CD14-positive monocyte (primary cell): ENCODE measurements at regions not wholly inside any gene's neighbourhood (a gene's known extent, or its start where the extent isn't known, plus 50 kb on each side); places are given as distances from the start of the nearest gene placed in this dataset.

Source experiments
- DNase-seq, 3 donors: peaks; one replicate each; pipeline ENCODE4 v3.0.0-alpha.2; 2011 to 2022
- H2AFZ ChIP-seq: 2 replicates; pipeline ENCODE4 v1.6.0; 2012; ENCODE audit warnings: mild to moderate bottlenecking, low read depth, low read length, inconsistent platforms; ENCODE audit not compliant: insufficient read depth, poor library complexity, severe bottlenecking
- H3K27ac ChIP-seq, 2 donors: 1 replicate in 1 of 2; 2 replicates in 1 of 2; pipeline ENCODE4 v1.5.1; 2012 to 2013; ENCODE audit warnings: low read length in 2 of 2, control low read depth in 1 of 2, inconsistent platforms in 1 of 2, low read depth in 1 of 2, mild to moderate bottlenecking in 1 of 2
- H3K27me3 ChIP-seq, 2 donors: one replicate each; pipeline versions ENCODE4 v1.6.0 to v1.6.1; 2011 to 2013; ENCODE audit warnings: low read length in 2 of 2; ENCODE audit not compliant: control insufficient read depth in 2 of 2, insufficient read depth in 2 of 2
- H3K36me3 ChIP-seq, 2 donors: replicated peaks in 1 of 2; 1 replicate in 1 of 2; 2 replicates in 1 of 2; pipeline versions ENCODE4 v1.5.1 to v1.6.1; 2012 to 2013; ENCODE audit warnings: low read length in 2 of 2, control low read depth in 1 of 2, inconsistent platforms in 1 of 2, mild to moderate bottlenecking in 1 of 2; ENCODE audit not compliant: insufficient read depth in 2 of 2, control insufficient read depth in 1 of 2
- H3K4me1 ChIP-seq, 2 donors: 1 replicate in 1 of 2; 2 replicates in 1 of 2; pipeline versions ENCODE4 v1.5.1 to v1.6.1; 2012 to 2013; ENCODE audit warnings: low read length in 2 of 2, control low read depth in 1 of 2, inconsistent platforms in 1 of 2, mild to moderate bottlenecking in 1 of 2, moderate library complexity in 1 of 2; ENCODE audit not compliant: insufficient read depth in 2 of 2, control insufficient read depth in 1 of 2
- H3K4me2 ChIP-seq: replicated peaks from 2 replicates; pipeline ENCODE3; 2012; ENCODE audit warnings: low read length, moderate library complexity, mild to moderate bottlenecking; ENCODE audit not compliant: poor library complexity, severe bottlenecking; ENCODE audit errors: extremely low read depth
- H3K4me3 ChIP-seq, 3 experiments: fragments of 200-600 bp in 1 of 3; sonication (generic) in 1 of 3; replicated peaks in 1 of 3; 1 replicate in 2 of 3; 2 replicates in 1 of 3; pipeline ENCODE4 v1.5.1; 2011 to 2013; ENCODE audit warnings: low read length in 3 of 3, mild to moderate bottlenecking in 3 of 3, control low read depth in 2 of 3, low read depth in 2 of 3, inconsistent platforms in 1 of 3, moderate library complexity in 1 of 3
- H3K79me2 ChIP-seq: 2 replicates; pipeline ENCODE4 v1.6.0; 2012; ENCODE audit warnings: mild to moderate bottlenecking, control low read depth, inconsistent platforms, low read length, moderate library complexity; ENCODE audit not compliant: insufficient read depth
- H3K9ac ChIP-seq: 2 replicates; pipeline ENCODE4 v1.6.0; 2017; ENCODE audit warnings: low read length, mild to moderate bottlenecking; ENCODE audit not compliant: insufficient read depth, poor library complexity, severe bottlenecking
- H3K9me3 ChIP-seq, 2 donors: replicated peaks in 1 of 2; 1 replicate in 1 of 2; 2 replicates in 1 of 2; pipeline versions ENCODE4 v1.5.1 to v1.6.1; 2012 to 2013; ENCODE audit warnings: low read length in 2 of 2, control low read depth in 1 of 2; ENCODE audit not compliant: control insufficient read depth in 1 of 2, insufficient read depth in 1 of 2
- H4K20me1 ChIP-seq: 2 replicates; pipeline ENCODE4 v1.6.0; 2012; ENCODE audit warnings: mild to moderate bottlenecking, low read length, control low read depth, moderate library complexity; ENCODE audit not compliant: insufficient read depth
- H3K27ac Mint-ChIP-seq, 7 donors: one replicate each; pipeline ENCODE4 v1.8.0; 2020; ENCODE audit warnings: mild to moderate bottlenecking in 7 of 7, mixed read lengths in 7 of 7, moderate library complexity in 6 of 7, inconsistent platforms in 2 of 7
- H3K27me3 Mint-ChIP-seq, 3 donors: one replicate each; pipeline ENCODE4 v1.8.0; 2021 to 2022; ENCODE audit warnings: low read depth in 3 of 3, mild to moderate bottlenecking in 3 of 3, mixed read lengths in 3 of 3, moderate library complexity in 3 of 3, inconsistent platforms in 1 of 3
- H3K36me3 Mint-ChIP-seq, 2 donors: one replicate each; pipeline ENCODE4 v1.8.0; 2020; ENCODE audit warnings: mixed read lengths in 2 of 2, inconsistent platforms in 1 of 2, mild to moderate bottlenecking in 1 of 2
- H3K4me1 Mint-ChIP-seq: one replicate; pipeline ENCODE4 v1.8.0; 2020; ENCODE audit warnings: mild to moderate bottlenecking, mixed read lengths
- H3K4me3 Mint-ChIP-seq, 2 donors: one replicate each; pipeline ENCODE4 v1.8.0; 2020; ENCODE audit warnings: mild to moderate bottlenecking in 2 of 2, mixed read lengths in 2 of 2, moderate library complexity in 1 of 2
- H3K9me3 Mint-ChIP-seq, 7 donors: one replicate each; pipeline ENCODE4 v1.8.0; 2020 to 2022; ENCODE audit warnings: mixed read lengths in 7 of 7, mild to moderate bottlenecking in 6 of 7, moderate library complexity in 6 of 7, inconsistent platforms in 2 of 7
- CTCF ChIP-seq: fragments of 200-600 bp; IDR thresholded peaks from one replicate; pipeline ENCODE4 v1.8.0; 2022; ENCODE audit warnings: antibody characterized with exemption, mild to moderate bottlenecking
- WGBS: methylation state at CpG from one replicate; pipeline ENCODE4 v1.1.5; 2013; ENCODE audit warnings: missing lambda C conversion rate; ENCODE audit not compliant: insufficient coverage; 5-methylcytosine and 5-hydroxymethylcytosine counted together
- intact Hi-C, 2 donors: fragments of 100-400 bp; cut with micrococcal nuclease; formaldehyde crosslinking; loops; one replicate each; pipeline versions ENCODE4 v1.15.0 to v1.15.1; 2023

- Mint-ChIP-seq H3K4me3 (no peak overlapping the region), H3K36me3 (no peaks in the 10 kb centered on the region), H3K9me3 (peaks cover 0 to 6% (median 0%) of the 10 kb centered on the region in 7 donors), H3K4me1 (no peaks in the 10 kb centered on the region), H3K27me3 (no peaks in the 10 kb centered on the region), H3K27ac (no peak overlapping the region)
- no peak for TF ChIP-seq CTCF
- H3K27me3 ChIP-seq, result no peaks in the 10 kb centered on the region
- H3K9me3 ChIP-seq, result no peaks in the 10 kb centered on the region
- no peak overlapping the region for H2AFZ ChIP-seq
- intact Hi-C loops, result no loop called here
- no peak overlapping the region for H3K4me2 ChIP-seq
- H3K27ac ChIP-seq, result no peak overlapping the region
- H3K36me3 ChIP-seq, result no peaks in the 10 kb centered on the region
- DNase-seq, result no peak
- H3K79me2 ChIP-seq, result no peaks in the 10 kb centered on the region
- no peak overlapping the region for H3K4me3 ChIP-seq
- no peak overlapping the region for H3K9ac ChIP-seq
- H4K20me1 ChIP-seq, result no peaks in the 10 kb centered on the region
- no peaks in the 10 kb centered on the region for H3K4me1 ChIP-seq
These were observed 70.1 kb downstream of the SPANXN4 start for GRCh38 chrX:143095816-143096215.

DNA sequence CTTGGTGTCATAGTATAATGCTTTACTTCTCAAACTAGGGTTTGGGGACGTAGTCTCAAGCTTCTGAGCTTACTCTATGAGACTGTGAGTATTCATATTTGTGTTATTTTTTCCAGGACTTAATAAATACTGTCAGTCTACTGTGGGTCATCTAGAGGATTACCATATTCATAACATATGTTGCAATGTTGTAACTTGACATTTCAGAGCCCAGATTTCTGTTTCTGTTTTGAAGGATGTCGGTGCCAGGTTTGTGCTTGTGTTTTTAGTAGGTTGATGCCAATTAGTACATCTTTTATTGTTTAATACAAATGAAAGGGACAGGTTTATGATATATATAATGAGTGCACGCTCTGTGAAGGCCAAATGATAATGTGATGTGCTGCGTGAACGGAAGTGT, 69.6 kb downstream of the SPANXN4 start:
- Histone ChIP-seq H3K9me3 (no peaks in the 10 kb centered on the region), H3K4me2 (no peak overlapping the region), H3K27ac (no peak overlapping the region), H3K9ac (no peak overlapping the region), H4K20me1 (no peaks in the 10 kb centered on the region), H2AFZ (no peak overlapping the region), H3K27me3 (no peaks in the 10 kb centered on the region), H3K4me1 (no peaks in the 10 kb centered on the region), H3K36me3 (no peaks in the 10 kb centered on the region), H3K79me2 (no peaks in the 10 kb centered on the region), H3K4me3 (no peak overlapping the region)
- WGBS, result no CpG with 5 or more reads among the region's 5 CpGs
- DNase-seq, result no peak
- Mint-ChIP-seq H3K36me3 (no peaks in the 10 kb centered on the region), H3K27me3 (no peaks in the 10 kb centered on the region), H3K9me3 (peaks cover 0 to 3% (median 0%) of the 10 kb centered on the region in 7 donors), H3K4me1 (no peaks in the 10 kb centered on the region), H3K4me3 (no peak overlapping the region), H3K27ac (no peak overlapping the region)
- TF ChIP-seq CTCF, result no peak
- intact Hi-C loops, result no loop called here
